Type B pancreatic cell (in vitro differentiated cells): ENCODE measurements at regions not wholly inside any gene's neighbourhood (a gene's known extent, or its start where the extent isn't known, plus 50 kb on each side); places are given as distances from the start of the nearest gene placed in this dataset.

ENCODE experiments used
- DNase-seq: peaks from one replicate; pipeline ENCODE4 v3.0.0; 2021; ENCODE audit warnings: mixed read lengths; ENCODE audit not compliant: unreplicated experiment; ENCODE audit errors: extremely low spot score
- H3K27ac Mint-ChIP-seq: 2 replicates; pipeline ENCODE4 v1.8.0; 2021; ENCODE audit warnings: mild to moderate bottlenecking, mixed read lengths
- H3K27me3 Mint-ChIP-seq: 2 replicates; pipeline ENCODE4 v1.8.0; 2021; ENCODE audit warnings: mixed read lengths
- H3K36me3 Mint-ChIP-seq: 2 replicates; pipeline ENCODE4 v1.8.0; 2021; ENCODE audit warnings: mixed read lengths
- H3K4me1 Mint-ChIP-seq: one replicate; pipeline ENCODE4 v1.8.0; 2021; ENCODE audit warnings: mixed read lengths; ENCODE audit not compliant: unreplicated experiment
- H3K4me3 Mint-ChIP-seq: 2 replicates; pipeline ENCODE4 v1.8.0; 2021; ENCODE audit warnings: mild to moderate bottlenecking, mixed read lengths
- H3K9me3 Mint-ChIP-seq: 2 replicates; pipeline ENCODE4 v1.8.0; 2021; ENCODE audit warnings: mixed read lengths
- TF ChIP-seq, protein P1 (sequence below): fragments of 200-600 bp; sonication (generic); conservative IDR thresholded peaks from 2 replicates; pipeline ENCODE4 v1.5.0; 2021; ENCODE audit warnings: antibody characterized with exemption, mild to moderate bottlenecking

DNA sequence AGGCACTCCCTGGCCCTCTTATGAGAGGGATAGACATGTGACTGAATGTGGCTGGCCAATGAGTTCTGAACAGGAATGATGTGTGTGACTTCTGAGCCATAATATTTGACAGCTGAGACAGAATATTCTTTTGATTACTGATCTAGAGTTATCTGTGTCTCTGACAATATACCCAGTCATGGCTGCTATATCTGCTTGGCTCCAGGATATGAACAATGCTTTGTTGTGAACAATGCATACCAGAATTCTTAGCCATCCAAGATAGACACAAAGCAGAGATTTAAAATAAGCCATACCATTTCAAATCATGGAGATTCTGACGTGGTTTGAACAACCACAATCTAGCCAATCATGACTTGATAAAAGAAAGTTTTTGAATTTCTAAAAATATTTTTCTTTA, 840.3 kb upstream of the SEMA6A start:
- Mint-ChIP-seq H3K27me3 (no peaks in the 10 kb centered on the region), H3K4me3 (no peak overlapping the region), H3K27ac (no peak overlapping the region), H3K9me3 (no peaks in the 10 kb centered on the region), H3K4me1 (peaks cover 5% of the 10 kb centered on the region), H3K36me3 (no peaks in the 10 kb centered on the region)
- DNase-seq = no peak
- TF ChIP-seq, protein P1, sequence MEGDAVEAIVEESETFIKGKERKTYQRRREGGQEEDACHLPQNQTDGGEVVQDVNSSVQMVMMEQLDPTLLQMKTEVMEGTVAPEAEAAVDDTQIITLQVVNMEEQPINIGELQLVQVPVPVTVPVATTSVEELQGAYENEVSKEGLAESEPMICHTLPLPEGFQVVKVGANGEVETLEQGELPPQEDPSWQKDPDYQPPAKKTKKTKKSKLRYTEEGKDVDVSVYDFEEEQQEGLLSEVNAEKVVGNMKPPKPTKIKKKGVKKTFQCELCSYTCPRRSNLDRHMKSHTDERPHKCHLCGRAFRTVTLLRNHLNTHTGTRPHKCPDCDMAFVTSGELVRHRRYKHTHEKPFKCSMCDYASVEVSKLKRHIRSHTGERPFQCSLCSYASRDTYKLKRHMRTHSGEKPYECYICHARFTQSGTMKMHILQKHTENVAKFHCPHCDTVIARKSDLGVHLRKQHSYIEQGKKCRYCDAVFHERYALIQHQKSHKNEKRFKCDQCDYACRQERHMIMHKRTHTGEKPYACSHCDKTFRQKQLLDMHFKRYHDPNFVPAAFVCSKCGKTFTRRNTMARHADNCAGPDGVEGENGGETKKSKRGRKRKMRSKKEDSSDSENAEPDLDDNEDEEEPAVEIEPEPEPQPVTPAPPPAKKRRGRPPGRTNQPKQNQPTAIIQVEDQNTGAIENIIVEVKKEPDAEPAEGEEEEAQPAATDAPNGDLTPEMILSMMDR = no peak

DNA sequence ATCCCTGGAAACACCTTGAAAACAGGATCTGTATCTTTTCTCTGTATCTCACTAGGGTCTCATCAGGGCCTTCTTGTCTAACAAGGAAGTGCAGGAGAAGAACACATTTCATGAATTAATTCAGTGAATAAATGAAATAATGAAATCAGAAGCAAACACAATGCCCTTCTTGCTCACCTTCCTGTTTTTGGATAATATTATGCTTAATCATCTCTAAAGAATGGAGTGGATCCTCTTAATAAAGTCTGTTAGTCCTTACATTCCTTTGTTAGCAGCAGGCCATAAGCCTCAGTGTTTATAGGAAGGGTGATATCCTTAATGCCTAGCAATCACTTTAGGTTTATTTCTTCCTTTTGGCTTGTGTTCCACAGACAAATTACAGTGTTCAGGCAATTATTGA, 837.1 kb upstream of the SEMA6A start:
- no peaks in the 10 kb centered on the region for H3K36me3 Mint-ChIP-seq
- H3K4me1 Mint-ChIP-seq = peaks cover 5% of the 10 kb centered on the region
- TF ChIP-seq, protein P1 = no peak
- no peak overlapping the region for H3K4me3 Mint-ChIP-seq
- H3K27me3 Mint-ChIP-seq = no peaks in the 10 kb centered on the region
- no peaks in the 10 kb centered on the region for H3K9me3 Mint-ChIP-seq
- DNase-seq = no peak
- H3K27ac Mint-ChIP-seq = no peak overlapping the region

DNA sequence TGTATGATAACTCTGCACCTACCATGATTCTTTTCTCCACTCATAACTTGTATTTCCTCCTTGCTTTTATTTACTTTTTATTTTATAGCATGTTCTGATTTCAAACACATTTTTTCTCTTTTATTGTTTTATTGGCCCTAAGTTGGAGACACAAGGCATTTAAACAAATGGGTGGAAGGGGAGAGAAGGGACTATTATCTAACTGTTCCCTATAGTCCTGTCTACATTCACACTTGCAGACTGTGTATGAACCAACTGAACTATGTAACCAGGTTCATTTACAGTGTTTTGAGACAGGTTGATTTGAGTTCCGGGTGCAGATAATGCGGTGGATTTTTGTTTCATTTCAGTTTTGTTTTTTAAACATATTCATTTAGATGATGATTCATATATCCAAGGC, 830.6 kb upstream of the SEMA6A start:
- Mint-ChIP-seq H3K27me3 (no peaks in the 10 kb centered on the region), H3K27ac (no peak overlapping the region), H3K4me1 (no peaks in the 10 kb centered on the region), H3K9me3 (no peaks in the 10 kb centered on the region), H3K4me3 (no peak overlapping the region), H3K36me3 (no peaks in the 10 kb centered on the region)
- DNase-seq = no peak
- TF ChIP-seq, protein P1 = no peak

DNA sequence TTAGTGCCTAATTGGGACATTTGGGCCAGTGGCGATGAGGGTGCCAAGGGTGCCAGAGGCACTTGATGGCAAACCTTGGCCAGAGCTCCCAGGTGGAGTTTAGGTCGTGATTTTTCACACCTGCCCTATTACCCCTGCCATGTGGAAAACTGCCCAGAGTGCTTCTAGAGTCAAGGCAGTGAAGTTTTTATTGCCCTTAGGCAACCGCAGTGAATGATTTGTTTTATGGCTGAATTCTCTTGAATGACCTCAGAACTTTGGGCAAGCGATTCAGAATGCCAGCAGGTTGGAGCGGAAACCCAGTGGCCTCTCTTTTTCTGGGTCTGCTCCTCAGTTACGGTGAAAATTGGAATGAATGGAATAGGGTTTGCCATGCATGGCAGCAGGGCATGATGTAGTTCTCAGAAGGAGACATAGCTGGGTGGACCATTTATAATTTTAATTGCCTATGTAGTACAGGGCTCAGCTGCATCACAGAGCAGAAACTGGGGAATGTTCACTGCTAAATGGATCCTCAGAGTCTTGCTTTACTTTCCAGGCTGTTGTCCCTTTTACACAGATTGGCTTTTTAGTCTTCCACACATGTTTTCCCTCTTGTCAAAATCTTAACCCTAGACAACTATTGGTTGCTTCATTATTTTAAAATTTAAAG, 820.0 kb upstream of the SEMA6A start:
- H3K4me1 Mint-ChIP-seq = no peaks in the 10 kb centered on the region
- no peaks in the 10 kb centered on the region for H3K27me3 Mint-ChIP-seq
- H3K4me3 Mint-ChIP-seq = no peak overlapping the region
- no peak for DNase-seq
- no peak overlapping the region for H3K27ac Mint-ChIP-seq
- H3K9me3 Mint-ChIP-seq = no peaks in the 10 kb centered on the region
- H3K36me3 Mint-ChIP-seq = no peaks in the 10 kb centered on the region
- TF ChIP-seq, protein P1 = no peak

DNA sequence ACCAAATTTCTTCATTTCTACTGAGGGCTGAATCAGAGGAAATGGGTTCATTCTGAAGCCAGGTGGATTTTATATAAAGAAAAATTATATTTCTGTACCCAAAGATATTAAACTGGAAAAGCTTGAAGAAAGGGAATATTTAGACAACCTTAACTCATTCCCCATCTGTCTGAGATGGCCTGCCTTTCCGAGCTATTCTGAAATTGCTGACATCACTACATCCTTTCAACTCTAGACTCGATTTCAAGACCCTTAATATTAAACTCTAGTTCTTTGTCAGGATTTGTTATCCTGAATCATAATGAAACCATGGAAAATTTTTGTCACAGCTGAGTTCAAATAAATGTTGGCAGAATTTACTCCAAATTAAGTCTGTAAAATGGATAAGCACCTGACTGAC, 818.5 kb upstream of the SEMA6A start:
- no peak for DNase-seq
- Mint-ChIP-seq H3K36me3 (no peaks in the 10 kb centered on the region), H3K9me3 (no peaks in the 10 kb centered on the region), H3K4me3 (no peak overlapping the region), H3K27ac (no peak overlapping the region), H3K4me1 (no peaks in the 10 kb centered on the region), H3K27me3 (no peaks in the 10 kb centered on the region)
- TF ChIP-seq, protein P1 = no peak

DNA sequence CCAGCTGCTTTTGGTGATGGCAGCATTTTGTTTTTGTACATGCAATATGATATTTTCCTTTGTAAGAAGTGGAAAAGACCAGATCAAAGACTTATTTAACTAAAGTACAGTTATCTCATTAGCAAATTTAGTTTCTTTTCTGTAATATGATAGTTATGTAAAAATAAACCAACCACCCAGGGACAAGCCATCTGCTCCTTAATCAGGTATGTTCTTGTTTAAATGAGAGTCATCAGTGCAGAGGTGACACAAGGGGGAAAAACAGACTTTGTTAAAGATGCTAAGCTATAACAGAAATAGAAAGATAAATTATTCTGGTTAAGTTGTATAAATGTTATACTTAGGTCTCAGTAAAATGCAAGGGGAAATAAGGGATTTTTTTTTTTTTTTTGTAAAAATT, 805.7 kb upstream of the SEMA6A start:
- Mint-ChIP-seq H3K27me3 (no peaks in the 10 kb centered on the region), H3K36me3 (no peaks in the 10 kb centered on the region), H3K9me3 (no peaks in the 10 kb centered on the region), H3K4me1 (peaks cover 6% of the 10 kb centered on the region), H3K27ac (no peak overlapping the region), H3K4me3 (no peak overlapping the region)
- no peak for DNase-seq
- TF ChIP-seq, protein P1 = no peak
